A204.1 (cell line): ENCODE measurements at regions not wholly inside any gene's neighbourhood (a gene's known extent, or its start where the extent isn't known, plus 50 kb on each side); places are given as distances from the start of the nearest gene placed in this dataset.

Experiments
- FAIRE-seq: peaks from 2 replicates; lab custom pipeline; 2012; peaks lifted over from hg19 to GRCh38; lab: Jason Lieb, UNC

DNA sequence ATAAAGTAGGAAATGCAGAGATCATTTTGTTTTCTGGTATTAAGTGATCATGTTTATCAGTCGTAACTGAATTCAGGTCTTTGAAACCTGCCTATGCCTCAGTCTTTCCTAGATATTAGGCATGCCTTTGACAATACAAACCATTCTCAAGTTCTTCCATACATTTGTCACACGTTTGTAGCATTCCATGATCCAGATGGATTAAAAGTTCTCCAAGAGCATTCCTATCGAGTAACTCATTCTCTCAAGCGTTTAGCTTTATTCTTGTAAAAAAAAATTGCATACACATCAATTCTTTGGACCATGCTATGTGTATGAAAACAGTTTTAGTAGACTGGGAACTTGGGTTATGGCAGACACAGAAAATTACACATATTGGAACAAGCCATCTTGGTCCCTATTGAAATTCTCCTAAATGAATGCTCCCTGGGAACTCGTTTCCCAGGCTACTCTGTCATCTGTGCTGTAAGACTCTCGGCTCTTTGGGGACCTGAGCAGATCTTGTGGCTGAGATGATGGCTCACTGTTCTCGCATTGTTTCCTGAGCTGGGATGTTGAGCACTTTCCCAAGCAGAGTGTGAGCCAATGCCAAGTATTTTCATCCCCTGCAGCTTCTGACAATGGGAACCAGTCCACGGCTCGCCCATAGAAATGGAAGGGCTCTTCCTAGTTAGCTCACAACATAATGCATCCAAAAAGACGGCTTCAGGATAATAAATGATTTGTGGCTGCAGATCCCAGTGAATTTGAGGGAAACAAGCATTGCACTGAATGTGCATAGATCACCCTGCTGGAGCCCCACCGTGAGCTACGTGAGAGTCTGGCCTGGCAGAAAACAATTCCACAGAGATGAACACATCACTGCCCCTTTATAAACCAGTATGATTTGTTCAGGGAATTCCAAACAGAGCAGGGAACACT is 230.2 kb downstream of the IRX1 start:
- no peak for FAIRE-seq

DNA sequence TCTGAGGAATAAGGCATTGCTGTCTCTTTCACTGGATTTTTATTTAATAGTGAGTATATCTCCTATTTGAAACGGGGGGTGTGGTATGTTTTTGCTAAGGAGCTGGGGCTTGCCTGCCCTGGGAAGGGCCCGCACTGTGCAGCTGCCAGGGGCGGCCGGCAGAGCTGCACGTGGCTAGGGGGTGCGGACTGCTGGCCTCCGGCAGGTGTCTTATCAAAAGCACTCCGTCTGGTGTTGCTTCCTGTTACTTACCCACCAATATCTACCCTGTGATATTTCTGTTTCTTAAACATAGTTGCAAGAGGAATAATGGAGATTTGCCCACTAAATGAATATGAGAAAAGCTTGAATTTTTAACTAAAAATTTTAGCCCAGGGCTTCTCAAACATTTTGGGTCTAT is 232.0 kb downstream of the IRX1 start:
- FAIRE-seq, result no peak

DNA sequence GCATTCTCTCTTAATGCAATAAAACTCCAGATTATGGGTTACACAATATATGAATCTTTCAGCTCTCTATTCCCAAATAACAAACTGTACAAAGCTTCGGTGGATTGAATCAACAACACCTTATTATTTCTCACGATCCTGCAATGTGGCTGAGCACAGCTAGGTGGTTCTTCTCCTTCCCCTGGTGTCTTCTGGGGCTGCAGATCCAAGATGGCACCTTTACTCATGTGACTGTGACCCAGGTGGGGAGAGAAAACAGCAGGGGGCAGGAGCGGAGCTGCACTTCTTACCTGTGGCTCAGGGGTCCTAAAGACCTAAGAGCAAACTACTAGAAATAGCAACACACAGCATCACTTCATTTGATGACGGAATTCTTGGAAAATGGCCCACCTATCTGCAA is 233.1 kb downstream of the IRX1 start:
- no peak for FAIRE-seq

DNA sequence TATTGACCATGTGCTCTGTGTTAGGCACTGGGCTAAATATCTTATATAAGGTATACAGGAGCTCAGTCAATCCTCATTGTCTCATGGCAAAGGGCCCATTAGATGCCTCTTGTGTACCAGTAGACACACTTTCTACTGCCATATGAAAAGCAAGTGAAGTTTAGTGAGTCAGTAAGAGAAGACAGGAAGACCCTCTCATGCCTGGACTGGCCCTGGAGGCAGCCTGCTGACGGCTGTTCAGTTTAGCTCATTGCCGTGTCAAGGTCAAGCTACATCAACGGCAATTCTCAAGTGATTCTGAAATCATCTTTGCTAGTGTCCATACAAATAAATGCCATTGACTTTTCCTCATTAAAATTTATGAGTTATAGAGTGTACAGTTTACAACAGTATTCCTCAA is 237.9 kb downstream of the IRX1 start:
- FAIRE-seq, result no peak

DNA sequence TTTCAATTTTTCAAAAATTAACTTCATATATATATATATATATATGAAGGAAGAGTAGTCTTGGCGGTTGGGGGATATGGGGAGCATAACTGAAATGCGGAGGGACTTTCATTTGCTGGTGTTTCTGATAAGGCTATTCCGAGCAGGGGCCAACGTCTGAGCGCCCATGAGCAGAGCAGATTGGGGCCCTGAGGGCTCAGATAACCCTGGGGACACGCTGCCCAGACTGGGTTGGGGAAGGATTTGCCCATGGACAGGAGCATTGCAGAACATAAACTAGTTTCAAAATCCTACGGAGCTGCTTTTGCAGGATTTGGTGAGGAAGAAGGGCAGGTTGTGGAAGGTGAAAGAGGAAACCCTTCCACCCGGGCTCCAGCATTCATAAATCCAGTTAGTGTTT is 240.2 kb downstream of the IRX1 start:
- no peak for FAIRE-seq

DNA sequence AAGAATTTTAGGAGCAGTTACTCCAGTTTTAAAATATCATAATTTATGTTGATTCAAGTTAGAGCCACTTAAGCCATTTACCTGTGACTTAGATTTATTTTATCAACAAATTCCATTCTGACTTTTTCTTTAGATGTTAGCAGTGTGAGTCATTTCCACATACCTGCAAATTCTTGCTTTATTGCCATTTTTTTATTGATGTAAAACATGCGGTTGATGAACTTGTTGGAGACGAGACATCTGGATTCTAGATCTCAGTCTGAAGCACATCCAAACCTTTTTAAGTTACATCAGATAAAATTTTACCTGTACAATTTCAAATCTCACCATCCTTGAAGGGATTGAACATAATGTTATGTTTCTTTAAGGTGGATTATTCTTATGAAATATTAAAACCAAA is 240.9 kb downstream of the IRX1 start:
- FAIRE-seq, result no peak

DNA sequence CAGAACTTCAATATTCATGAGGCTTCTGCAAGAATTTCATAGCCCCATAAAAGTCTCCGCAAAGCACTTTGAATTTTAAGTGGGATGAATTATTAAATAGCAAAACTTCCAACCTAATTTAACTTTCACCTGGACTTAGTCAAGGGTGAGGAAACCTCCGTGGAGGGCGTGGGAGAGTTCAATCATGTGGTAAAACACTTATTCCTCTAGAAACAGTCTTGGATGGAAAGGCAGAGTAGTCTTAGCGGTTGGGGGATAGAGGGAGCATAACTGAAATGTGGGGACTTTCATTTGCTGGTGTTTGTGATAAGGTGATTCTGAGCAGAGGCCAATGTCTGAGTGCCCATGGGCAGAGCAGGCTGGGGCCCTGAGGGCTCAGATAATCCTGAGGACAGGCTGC is 241.9 kb downstream of the IRX1 start:
- no peak for FAIRE-seq

DNA sequence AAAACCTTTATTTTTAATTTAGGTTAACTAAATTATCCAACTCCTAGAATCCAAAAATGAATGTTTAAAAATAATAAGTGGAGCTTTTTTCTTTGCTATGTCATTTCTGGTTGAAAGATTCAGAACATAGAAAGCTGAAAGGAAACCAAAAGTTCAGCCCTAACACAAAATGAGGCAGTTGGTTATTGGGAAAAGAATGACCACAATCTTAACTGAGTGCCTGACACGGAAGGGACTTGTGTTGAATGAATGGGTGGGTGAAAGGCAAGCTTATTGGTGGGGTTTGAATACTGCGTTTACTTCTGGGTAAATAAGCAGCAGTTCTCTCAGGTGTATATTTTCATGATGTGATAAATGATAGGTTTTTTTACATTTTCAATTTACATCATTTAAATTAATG is 243.5 kb downstream of the IRX1 start:
- FAIRE-seq, result no peak

DNA sequence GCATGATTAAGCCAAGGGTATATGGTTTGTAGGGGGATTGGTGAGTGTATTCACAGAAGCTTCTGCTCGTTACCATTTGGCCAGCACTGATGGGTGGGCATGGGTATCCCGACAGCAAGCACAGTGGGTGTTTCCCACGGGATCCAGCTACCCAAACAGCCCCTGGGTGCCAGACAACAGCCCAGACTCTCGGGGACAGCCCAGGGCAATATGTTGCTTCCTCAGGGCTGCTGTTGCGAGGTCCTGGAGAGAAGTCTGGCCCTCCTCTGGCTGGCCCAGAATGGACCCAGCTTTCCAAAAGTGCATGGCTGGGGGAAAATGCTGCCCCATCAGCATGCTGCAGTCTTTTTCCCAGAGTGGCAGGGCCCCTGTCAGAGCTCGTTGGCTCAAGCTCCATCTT is 247.0 kb downstream of the IRX1 start:
- FAIRE-seq, result no peak

- no peak for FAIRE-seq
Observed at GRCh38 chr5:3843706-3844105, 248.1 kb downstream of the IRX1 start.

DNA sequence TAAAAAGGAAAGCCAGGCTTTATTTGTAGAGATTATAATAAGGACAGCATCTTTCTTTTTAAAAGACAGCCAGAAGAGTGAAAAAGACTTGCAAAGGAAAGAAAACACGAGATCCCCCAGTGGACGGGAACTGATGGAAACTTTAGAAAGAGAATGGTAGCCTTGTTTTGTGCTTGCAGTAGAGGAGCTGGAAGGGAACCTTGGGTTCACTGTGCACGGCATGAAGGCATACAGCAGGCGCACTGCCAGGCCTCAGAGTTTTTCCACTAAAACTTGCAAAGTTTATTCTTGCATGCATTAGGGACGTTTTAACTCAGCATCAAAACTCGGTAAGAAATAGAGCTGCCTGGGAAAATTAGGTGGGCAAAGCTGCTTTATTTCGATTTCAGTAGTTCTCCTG is 248.6 kb downstream of the IRX1 start:
- no peak for FAIRE-seq

DNA sequence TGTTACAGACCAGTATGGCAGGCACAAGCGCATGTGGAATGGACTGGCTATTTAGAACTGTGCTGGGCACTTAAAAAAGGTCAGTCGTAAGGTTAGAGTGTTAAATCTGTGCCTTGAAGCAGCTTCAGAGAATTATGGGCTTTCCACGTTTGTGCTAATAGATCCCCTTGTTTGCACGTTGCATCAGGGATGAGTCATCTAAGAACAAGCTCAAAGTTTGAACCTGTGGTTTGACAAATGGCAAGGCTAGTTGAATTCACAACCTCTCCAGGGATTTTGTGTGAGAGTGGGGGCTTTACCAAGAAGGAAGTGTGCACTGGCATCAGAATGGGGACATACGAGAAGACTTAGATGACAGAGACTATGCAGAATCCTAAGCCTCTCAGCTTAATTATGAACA is 249.6 kb downstream of the IRX1 start:
- FAIRE-seq, result no peak

DNA sequence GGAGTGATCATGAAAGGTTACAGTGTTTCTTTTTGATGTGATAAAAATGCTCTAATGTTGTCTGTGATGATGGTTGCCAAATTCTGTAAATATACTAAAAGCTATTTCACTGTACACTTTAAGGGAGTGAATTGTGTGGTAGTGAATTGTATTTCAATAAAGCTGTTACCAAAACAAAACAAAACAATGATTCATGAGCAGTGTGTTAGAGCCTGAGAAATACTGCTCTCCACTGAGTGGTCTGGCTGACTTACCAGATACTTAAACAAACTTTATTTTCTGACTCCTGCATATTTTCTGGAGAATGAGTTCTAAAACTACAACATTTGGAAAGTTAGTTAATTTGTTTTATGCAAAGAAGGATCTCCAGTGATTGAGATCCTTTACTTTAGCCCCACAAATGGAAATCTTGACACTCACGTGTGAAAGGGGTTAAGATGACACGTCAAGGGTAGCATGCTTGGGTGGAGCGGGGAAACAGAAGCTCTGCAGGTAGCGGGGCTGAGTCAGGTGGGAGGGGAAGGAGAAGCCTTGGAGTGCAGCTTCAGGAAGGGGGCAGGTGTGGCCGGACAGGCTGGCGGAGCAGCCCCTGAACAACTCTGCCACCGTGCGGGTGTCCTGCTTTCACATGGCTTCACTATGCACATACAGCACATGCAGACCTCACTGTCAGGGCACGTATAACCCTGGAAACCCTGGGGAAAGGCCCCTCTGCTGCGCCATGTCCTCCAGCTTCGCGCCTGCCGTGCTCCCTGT is 256.7 kb downstream of the IRX1 start:
- no peak for FAIRE-seq

- FAIRE-seq, result no peak
Observed at GRCh38 chr5:3853362-3853761, 257.7 kb downstream of the IRX1 start.

DNA sequence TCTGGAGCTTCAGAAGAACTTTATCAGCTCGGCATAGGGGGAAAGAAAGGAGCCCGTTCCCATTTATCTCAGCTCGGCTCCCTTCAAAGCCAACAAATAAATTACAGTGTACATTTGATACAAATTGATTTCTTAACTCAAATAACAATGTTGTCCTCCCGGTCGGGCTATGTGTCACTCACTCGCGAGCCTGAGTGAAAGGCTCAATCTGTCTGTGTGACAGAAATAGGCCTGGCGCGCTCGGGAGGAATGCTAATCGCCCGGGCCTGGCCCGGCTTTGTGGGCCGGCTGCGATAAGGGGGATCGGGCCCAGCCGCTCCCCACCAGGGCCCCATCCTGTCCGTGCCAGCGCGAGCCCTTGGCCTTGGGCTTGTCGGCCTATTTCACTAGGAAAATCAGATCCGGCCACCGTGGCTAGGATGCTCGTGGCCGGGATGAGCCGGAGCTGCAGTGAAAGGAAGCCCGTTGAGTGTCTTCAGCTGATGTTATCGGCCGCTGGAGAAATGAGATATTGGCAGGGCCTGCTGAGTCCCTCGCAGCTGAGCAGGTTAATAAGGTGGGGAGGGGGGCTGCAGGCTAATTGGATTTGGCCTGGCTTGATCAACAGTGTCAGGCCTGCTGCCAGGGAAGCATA is 258.7 kb downstream of the IRX1 start:
- FAIRE-seq, result no peak

- FAIRE-seq, result no peak
Observed at GRCh38 chr5:3856036-3856435, 260.4 kb downstream of the IRX1 start.

GRCh38 chr5:3858524-3858923 is 262.9 kb downstream of the IRX1 start:
- FAIRE-seq, result no peak

- no peak for FAIRE-seq
Observed at GRCh38 chr5:3862906-3863305, 267.3 kb downstream of the IRX1 start.

DNA sequence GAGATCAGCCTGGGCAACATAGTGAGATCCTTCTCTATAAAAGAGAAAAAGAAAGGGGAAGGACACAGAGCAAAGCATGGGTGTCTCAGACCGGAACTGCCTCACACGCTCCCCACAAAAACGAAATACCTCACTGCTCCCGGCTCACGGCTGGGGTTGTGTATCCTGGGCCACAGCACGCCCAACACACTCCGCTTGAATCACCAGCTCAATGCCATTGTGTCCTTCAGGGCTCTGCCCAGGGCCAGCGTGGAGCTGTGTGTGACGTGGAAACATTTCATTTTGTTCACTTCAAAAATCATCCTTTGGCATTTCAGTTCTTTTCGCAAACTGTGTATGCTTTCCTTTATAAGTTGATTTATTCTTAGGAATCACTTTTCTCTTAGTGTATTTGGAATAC is 279.5 kb downstream of the IRX1 start:
- no peak for FAIRE-seq

- no peak for FAIRE-seq
Observed at GRCh38 chr5:3878267-3878666, 282.6 kb downstream of the IRX1 start.

DNA sequence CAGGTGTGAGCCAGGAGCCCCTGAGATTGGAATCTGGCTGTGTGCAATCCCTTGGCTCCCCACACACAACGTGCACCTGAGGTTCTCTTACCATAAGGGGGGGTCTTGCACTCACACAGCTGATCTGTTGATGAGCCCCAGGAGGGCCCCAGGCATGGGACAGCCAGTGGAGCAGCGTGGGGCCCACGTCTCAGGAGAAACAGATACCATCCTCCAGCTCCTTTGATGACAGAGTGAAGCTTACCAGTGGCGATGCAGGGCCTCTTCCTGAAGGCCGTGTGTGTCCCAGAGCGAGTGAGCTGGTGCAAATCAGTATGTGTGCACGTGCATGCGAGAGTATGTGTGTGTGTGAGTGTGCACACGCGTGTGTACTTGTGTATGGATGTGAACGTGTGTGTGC is 287.4 kb downstream of the IRX1 start:
- FAIRE-seq, result no peak

DNA sequence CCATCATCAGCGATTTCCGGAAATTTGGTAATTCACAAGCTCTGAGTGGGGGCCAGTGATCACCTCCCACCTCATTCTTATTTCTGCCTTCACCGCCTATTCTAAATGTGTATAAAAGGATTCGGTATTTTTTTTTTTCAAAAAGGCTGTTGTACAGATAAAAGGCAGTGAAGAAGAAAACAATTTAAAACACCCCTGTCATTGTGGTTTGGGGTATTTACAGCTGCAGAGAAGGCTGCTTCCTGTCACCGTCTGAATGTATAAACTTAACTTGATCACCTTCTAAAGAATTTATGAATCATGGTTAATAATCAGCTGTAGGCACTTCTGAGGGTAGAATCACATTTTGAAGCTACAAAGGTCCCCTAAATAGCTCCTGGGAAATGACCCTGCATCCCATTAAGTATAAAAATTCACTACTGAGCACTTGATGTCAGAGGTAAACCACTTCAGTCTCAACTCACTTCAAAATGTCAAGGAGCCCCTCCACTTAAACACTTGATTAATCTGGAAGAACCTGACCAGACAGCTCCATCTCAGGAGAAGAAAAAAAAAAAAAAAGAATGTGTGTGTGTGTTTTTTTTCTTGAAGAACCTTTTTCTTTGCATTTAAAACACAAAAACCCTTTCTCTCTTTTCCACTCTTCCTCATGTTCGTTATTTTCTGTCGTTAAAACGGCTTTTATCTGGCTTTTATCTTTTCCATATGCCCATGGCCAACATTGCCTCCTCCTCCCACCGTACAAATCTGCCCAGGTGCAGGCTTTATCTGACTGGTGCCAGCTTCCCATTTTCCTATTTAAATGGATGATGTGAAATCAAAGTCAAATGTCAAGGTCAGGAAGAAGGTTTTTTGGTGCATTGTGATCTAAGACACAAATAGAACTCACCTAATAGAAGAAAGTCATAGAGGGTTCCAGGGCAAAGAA is 291.2 kb downstream of the IRX1 start:
- FAIRE-seq, result no peak
